OCI-LY1 (cell line): ENCODE measurements at regions not wholly inside any gene's neighbourhood (a gene's known extent, or its start where the extent isn't known, plus 50 kb on each side); places are given as distances from the start of the nearest gene placed in this dataset.

Source experiments
- H2AFZ ChIP-seq: fragments of 200-600 bp; sonication (generic), shearing (Covaris generic); 2 replicates; pipeline ENCODE4 v1.6.0; 2014; ENCODE audit warnings: antibody characterized with exemption, mild to moderate bottlenecking, low read length
- H3F3A ChIP-seq: fragments of 200-600 bp; sonication (generic), shearing (Covaris generic); 2 replicates; pipeline ENCODE4 v1.6.0; 2014; ENCODE audit warnings: mild to moderate bottlenecking, antibody characterized with exemption, low read length, moderate library complexity; ENCODE audit not compliant: insufficient read depth
- H3K27ac ChIP-seq: fragments of 200-600 bp; sonication (generic); 2 replicates; pipeline ENCODE4 v1.5.1; 2014; ENCODE audit warnings: low read length, mixed run types, mild to moderate bottlenecking, low read depth; ENCODE audit not compliant: poor library complexity, severe bottlenecking
- H3K27me3 ChIP-seq: fragments of 200-600 bp; sonication (generic); 2 replicates; pipeline ENCODE4 v1.6.0; 2014; ENCODE audit warnings: antibody characterized with exemption, mild to moderate bottlenecking, low read length, moderate library complexity; ENCODE audit not compliant: insufficient read depth
- H3K36me3 ChIP-seq: fragments of 200-600 bp; sonication (generic); 2 replicates; pipeline ENCODE4 v1.6.1; 2014; ENCODE audit warnings: mild to moderate bottlenecking, antibody characterized with exemption, low read length, moderate library complexity, mixed read lengths; ENCODE audit not compliant: insufficient read depth
- H3K4me1 ChIP-seq: fragments of 200-600 bp; sonication (generic); 2 replicates; pipeline ENCODE4 v1.5.1; 2014; ENCODE audit warnings: mild to moderate bottlenecking, low read length, moderate library complexity; ENCODE audit not compliant: insufficient read depth, severe bottlenecking
- H3K4me2 ChIP-seq: fragments of 200-600 bp; sonication (generic), shearing (Covaris generic); 2 replicates; pipeline ENCODE4 v1.6.1; 2014; ENCODE audit warnings: low read length
- H3K4me3 ChIP-seq: fragments of 200-600 bp; sonication (generic); 2 replicates; pipeline ENCODE4 v1.5.1; 2014; ENCODE audit warnings: low read length, low read depth, mild to moderate bottlenecking, mixed read lengths; ENCODE audit not compliant: poor library complexity, severe bottlenecking
- H3K79me2 ChIP-seq: fragments of 200-600 bp; shearing (Covaris generic); 2 replicates; pipeline ENCODE4 v1.6.1; 2016; ENCODE audit warnings: mixed run types, low read length, mixed read lengths; ENCODE audit not compliant: insufficient read depth
- H3K9ac ChIP-seq: fragments of 200-600 bp; sonication (generic), shearing (Covaris generic); 2 replicates; pipeline ENCODE4 v1.6.1; 2014; ENCODE audit warnings: mild to moderate bottlenecking, low read length, mixed read lengths
- H3K9me2 ChIP-seq: fragments of 200-600 bp; sonication (generic), shearing (Covaris generic); 2 replicates; pipeline ENCODE4 v1.6.1; 2014; ENCODE audit warnings: low read depth, mild to moderate bottlenecking, low read length, mixed read lengths
- H3K9me3 ChIP-seq: fragments of 200-600 bp; shearing (Covaris generic); 2 replicates; pipeline ENCODE4 v1.6.1; 2014; ENCODE audit warnings: low read length, mixed read lengths
- H4K20me1 ChIP-seq: fragments of 200-600 bp; sonication (generic), shearing (Covaris generic); 2 replicates; pipeline ENCODE4 v1.6.0; 2016; ENCODE audit warnings: mild to moderate bottlenecking, low read length; ENCODE audit not compliant: insufficient read depth
- EZH2 ChIP-seq: fragments of 200-600 bp; sonication (generic), shearing (Covaris generic); IDR thresholded peaks from 2 replicates; pipeline ENCODE4 v1.8.0; 2017; ENCODE audit warnings: borderline replicate concordance, mixed run types, mild to moderate bottlenecking, antibody characterized with exemption, low read length, moderate library complexity, mixed read lengths
- TF ChIP-seq, protein P1 (sequence below): fragments of 200-600 bp; sonication (generic), shearing (Covaris generic); IDR thresholded peaks from 2 replicates; pipeline ENCODE4 v1.5.1; 2017; ENCODE audit warnings: mild to moderate bottlenecking, antibody characterized with exemption, low read length, moderate library complexity, mixed read lengths

DNA sequence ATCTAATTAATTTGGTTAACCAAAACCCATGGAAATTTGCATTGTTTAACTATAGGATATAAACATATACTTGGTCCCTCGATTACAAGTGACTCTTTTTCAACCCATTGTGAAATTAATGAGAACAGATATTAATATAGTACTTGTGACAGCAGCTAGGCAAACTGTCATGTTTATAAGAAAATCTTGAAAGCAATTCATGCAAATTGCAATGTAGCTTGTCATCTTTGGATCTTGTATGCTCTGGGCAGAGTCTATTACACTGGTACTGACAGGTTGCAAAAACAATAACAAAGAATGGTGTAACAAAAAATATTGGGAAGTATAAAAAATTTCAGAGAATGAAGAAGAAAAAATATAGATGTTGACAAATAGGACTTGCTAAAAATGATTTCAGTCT, 941.0 kb downstream of the DNAH5 start:
- Histone ChIP-seq H3K9ac (no peak overlapping the region), H3K4me3 (no peak overlapping the region), H2AFZ (no peak overlapping the region), H3K79me2 (no peaks in the 10 kb centered on the region), H3K9me2 (no peaks in the 10 kb centered on the region), H3F3A (no peaks in the 10 kb centered on the region), H3K9me3 (no peaks in the 10 kb centered on the region), H3K4me2 (no peak overlapping the region), H3K36me3 (no peaks in the 10 kb centered on the region), H4K20me1 (no peaks in the 10 kb centered on the region), H3K27me3 (no peaks in the 10 kb centered on the region), H3K4me1 (no peaks in the 10 kb centered on the region), H3K27ac (no peak overlapping the region)
- no peak for TF ChIP-seq EZH2
- TF ChIP-seq, protein P1, sequence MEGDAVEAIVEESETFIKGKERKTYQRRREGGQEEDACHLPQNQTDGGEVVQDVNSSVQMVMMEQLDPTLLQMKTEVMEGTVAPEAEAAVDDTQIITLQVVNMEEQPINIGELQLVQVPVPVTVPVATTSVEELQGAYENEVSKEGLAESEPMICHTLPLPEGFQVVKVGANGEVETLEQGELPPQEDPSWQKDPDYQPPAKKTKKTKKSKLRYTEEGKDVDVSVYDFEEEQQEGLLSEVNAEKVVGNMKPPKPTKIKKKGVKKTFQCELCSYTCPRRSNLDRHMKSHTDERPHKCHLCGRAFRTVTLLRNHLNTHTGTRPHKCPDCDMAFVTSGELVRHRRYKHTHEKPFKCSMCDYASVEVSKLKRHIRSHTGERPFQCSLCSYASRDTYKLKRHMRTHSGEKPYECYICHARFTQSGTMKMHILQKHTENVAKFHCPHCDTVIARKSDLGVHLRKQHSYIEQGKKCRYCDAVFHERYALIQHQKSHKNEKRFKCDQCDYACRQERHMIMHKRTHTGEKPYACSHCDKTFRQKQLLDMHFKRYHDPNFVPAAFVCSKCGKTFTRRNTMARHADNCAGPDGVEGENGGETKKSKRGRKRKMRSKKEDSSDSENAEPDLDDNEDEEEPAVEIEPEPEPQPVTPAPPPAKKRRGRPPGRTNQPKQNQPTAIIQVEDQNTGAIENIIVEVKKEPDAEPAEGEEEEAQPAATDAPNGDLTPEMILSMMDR: no peak

DNA sequence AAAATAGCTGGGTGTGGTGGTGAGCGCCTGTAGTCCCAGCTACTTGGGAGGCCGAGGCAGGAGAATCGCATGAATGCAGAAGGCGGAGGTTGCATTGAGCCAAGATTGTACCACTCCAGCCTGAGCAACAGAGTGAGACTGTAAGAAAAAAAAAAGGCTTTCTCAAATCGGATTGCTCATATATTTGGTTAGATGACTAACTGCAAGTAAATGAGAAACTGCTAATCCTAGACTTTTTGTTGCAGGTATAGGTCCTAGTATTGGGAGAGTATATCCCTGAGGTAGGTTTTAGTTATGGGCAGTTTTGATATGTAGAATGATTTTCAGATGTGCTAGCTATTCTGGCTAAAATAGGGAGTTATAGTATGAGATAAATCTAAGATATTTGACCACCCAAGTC, 944.8 kb downstream of the DNAH5 start:
- H3K79me2 ChIP-seq: no peaks in the 10 kb centered on the region
- no peaks in the 10 kb centered on the region for H3F3A ChIP-seq
- TF ChIP-seq, protein P1: no peak
- no peak for TF ChIP-seq EZH2
- no peaks in the 10 kb centered on the region for H3K27me3 ChIP-seq
- no peak overlapping the region for H3K4me3 ChIP-seq
- H2AFZ ChIP-seq: no peak overlapping the region
- no peaks in the 10 kb centered on the region for H3K9me3 ChIP-seq
- no peaks in the 10 kb centered on the region for H3K36me3 ChIP-seq
- H3K9me2 ChIP-seq: no peaks in the 10 kb centered on the region
- H3K4me1 ChIP-seq: no peaks in the 10 kb centered on the region
- no peak overlapping the region for H3K9ac ChIP-seq
- H3K4me2 ChIP-seq: no peak overlapping the region
- H3K27ac ChIP-seq: no peak overlapping the region
- no peaks in the 10 kb centered on the region for H4K20me1 ChIP-seq

DNA sequence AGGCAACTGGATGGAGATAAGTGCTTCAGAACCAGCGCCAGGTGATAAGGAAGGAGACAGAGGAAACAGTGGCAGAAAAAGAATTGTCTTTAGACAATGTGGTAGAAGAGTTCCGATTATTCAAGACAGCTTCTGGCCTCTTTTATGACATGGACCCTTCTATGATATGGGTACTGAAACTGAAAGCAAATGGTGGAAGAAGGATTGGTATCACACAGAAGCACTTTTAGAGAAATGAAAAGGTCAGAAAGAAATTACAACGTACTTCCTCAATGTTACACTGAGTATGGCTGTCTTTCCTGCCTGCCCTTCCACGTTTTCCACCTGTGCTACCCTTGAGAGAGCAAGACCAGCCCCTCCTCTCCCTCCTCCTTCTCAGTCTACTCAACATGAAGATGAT, 959.3 kb downstream of the DNAH5 start:
- no peaks in the 10 kb centered on the region for H3K9me3 ChIP-seq
- H3K4me1 ChIP-seq: no peaks in the 10 kb centered on the region
- no peaks in the 10 kb centered on the region for H3K27me3 ChIP-seq
- H3F3A ChIP-seq: no peaks in the 10 kb centered on the region
- TF ChIP-seq EZH2: no peak
- TF ChIP-seq, protein P1: no peak
- no peak overlapping the region for H3K27ac ChIP-seq
- no peak overlapping the region for H3K4me3 ChIP-seq
- H3K79me2 ChIP-seq: no peaks in the 10 kb centered on the region
- no peaks in the 10 kb centered on the region for H3K9me2 ChIP-seq
- no peak overlapping the region for H3K4me2 ChIP-seq
- H4K20me1 ChIP-seq: no peaks in the 10 kb centered on the region
- H3K36me3 ChIP-seq: no peaks in the 10 kb centered on the region
- H3K9ac ChIP-seq: no peak overlapping the region
- no peak overlapping the region for H2AFZ ChIP-seq
